Neural crest cell (in vitro differentiated cells): ENCODE measurements at regions not wholly inside any gene's neighbourhood (a gene's known extent, or its start where the extent isn't known, plus 50 kb on each side); places are given as distances from the start of the nearest gene placed in this dataset.
"Not testable (repeated sequence)": the region's sequence is repeated elsewhere in the genome, so short reads cannot be mapped to it uniquely, and the experiment has no call there.

Experiments
- DNase-seq: peaks from one replicate; pipeline ENCODE4 v3.0.0; 2021; ENCODE audit warnings: low read depth, mixed read lengths, low spot score
- H3K27ac Mint-ChIP-seq: one replicate; pipeline ENCODE4 v1.8.0; 2021; ENCODE audit warnings: mild to moderate bottlenecking, mixed read lengths; ENCODE audit not compliant: unreplicated experiment
- H3K27me3 Mint-ChIP-seq: 2 replicates; pipeline ENCODE4 v1.8.0; 2021; ENCODE audit warnings: low read depth, mild to moderate bottlenecking, mixed read lengths
- H3K36me3 Mint-ChIP-seq: 2 replicates; pipeline ENCODE4 v1.8.0; 2021; ENCODE audit warnings: low read depth, mild to moderate bottlenecking, mixed read lengths
- H3K4me1 Mint-ChIP-seq: 2 replicates; pipeline ENCODE4 v1.8.0; 2021; ENCODE audit warnings: mixed read lengths
- H3K4me3 Mint-ChIP-seq: one replicate; pipeline ENCODE4 v1.8.0; 2021; ENCODE audit warnings: mild to moderate bottlenecking, mixed read lengths
- H3K9me3 Mint-ChIP-seq: 2 replicates; pipeline ENCODE4 v1.8.0; 2021; ENCODE audit warnings: mixed read lengths
- CTCF ChIP-seq: fragments of 200-600 bp; sonication (generic); conservative IDR thresholded peaks from 2 replicates; pipeline ENCODE4 v1.5.0; 2021; ENCODE audit warnings: antibody characterized with exemption, mild to moderate bottlenecking

DNA sequence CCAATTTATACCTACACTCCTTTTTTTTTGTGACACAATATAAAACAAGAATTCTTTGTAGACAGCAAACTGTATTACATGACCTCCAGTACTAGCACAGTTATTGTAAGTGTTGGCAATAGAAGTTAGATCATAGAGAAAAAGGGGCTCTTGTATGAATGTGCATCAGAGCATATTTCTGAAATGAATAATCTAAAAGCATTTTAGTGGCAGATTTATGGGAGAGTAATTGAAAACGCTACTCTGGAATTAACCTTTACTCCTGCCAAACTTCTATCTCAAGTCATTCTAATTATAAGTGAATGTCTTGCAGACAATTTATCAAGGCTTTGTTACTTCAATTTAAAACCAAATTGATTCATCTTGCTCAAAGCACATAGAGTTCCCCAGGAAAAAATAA lies 968.1 kb downstream of the TAF11L14 start:
- no peak for TF ChIP-seq CTCF
- no peak for DNase-seq
- Mint-ChIP-seq H3K27ac (no peak overlapping the region), H3K36me3 (no peaks in the 10 kb centered on the region), H3K27me3 (no peaks in the 10 kb centered on the region), H3K4me3 (no peak overlapping the region), H3K4me1 (no peaks in the 10 kb centered on the region), H3K9me3 (peaks cover 6% of the 10 kb centered on the region)

- Mint-ChIP-seq H3K4me3 (no peak overlapping the region), H3K4me1 (no peaks in the 10 kb centered on the region), H3K27ac (no peak overlapping the region), H3K9me3 (peaks cover 4% of the 10 kb centered on the region), H3K27me3 (no peaks in the 10 kb centered on the region), H3K36me3 (no peaks in the 10 kb centered on the region)
- TF ChIP-seq CTCF: no peak
- DNase-seq: no peak
Measured at GRCh38 chr5:18605186-18605585, 970.9 kb downstream of the TAF11L14 start.

- Mint-ChIP-seq H3K27me3 (no peaks in the 10 kb centered on the region), H3K36me3 (no peaks in the 10 kb centered on the region), H3K9me3 (peaks cover 2% of the 10 kb centered on the region), H3K4me1 (no peaks in the 10 kb centered on the region), H3K27ac (no peak overlapping the region), H3K4me3 (no peak overlapping the region)
- DNase-seq: no peak
- no peak for TF ChIP-seq CTCF
Measured at GRCh38 chr5:18607570-18607969, 973.3 kb downstream of the TAF11L14 start.

- H3K4me1 Mint-ChIP-seq, H3K4me3 Mint-ChIP-seq, DNase-seq, H3K27me3 Mint-ChIP-seq, H3K27ac Mint-ChIP-seq, H3K36me3 Mint-ChIP-seq, H3K9me3 Mint-ChIP-seq: not testable (repeated sequence)
Measured at GRCh38 chr5:18617191-18617590, 982.9 kb downstream of the TAF11L14 start.

DNA sequence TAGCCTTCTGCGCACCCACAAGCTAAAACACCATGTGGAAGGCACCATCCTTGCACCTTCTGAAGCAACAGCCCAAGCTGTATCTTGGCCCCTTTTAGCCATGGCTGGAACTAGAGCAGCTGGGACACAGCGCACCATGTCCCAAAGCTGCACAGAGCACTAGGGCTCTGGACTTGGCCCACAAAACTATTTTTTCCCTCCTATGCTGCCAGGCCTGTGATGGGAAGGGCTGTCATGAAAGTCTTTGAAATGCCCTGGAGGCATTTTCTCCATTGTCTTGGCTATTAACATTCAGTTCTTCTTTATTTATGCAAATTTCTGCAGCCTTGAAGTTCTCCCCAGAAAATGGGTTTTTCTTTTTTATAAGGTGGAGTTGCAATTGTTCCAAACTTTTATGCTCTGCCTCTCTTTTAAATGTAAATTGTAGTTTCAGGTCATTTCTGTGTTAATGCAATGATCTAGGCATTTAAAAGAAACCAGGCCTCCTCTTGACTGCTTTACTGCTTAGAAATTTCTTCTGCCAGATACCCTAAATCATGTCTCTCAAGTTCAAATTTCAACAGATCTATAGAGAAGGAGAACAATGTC lies 996.3 kb downstream of the TAF11L14 start:
- H3K27ac Mint-ChIP-seq: no peak overlapping the region
- peaks cover 5% of the 10 kb centered on the region for H3K9me3 Mint-ChIP-seq
- H3K4me3 Mint-ChIP-seq: no peak overlapping the region
- H3K27me3 Mint-ChIP-seq: no peaks in the 10 kb centered on the region
- TF ChIP-seq CTCF: no peak
- no peak for DNase-seq
- no peaks in the 10 kb centered on the region for H3K36me3 Mint-ChIP-seq
- no peaks in the 10 kb centered on the region for H3K4me1 Mint-ChIP-seq

DNA sequence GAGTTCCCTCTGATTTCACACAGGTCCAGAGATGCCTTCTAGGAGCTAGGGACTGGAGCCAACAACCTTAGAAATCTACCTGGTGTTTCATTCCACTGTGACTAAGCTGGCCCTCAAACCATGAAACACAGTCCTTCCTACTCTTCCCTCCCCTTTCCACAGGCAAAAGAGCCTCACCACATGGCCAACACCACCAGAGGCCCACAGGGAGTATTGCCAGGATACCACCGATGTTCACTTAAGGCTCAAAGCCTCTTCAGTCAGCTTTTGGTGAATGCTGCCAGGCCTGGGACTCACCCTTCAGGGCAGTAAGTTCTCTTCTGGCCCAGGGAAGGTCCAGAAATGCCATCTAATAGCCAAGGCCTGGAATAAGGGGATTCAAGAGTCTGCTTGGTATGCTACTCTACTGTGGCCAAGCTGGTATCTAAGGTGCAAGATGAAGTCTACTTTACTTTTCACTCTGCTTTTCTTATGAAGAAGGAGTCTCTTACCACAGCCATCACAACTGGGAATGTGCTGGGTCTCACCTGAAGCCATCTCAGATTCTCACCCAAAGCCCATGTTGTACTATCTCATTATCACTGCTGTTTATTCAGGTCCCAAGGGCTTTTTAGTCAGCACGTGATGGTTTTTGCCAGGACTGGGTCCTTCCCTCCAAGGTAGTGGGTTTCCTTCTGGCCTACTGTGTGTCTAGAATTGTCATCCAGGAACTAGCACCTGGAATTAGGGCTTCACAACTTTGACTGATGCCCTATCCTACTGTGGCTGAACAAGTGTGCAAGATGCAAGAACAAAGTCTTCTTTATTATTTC lies 1018.4 kb downstream of the TAF11L14 start:
- no peak for TF ChIP-seq CTCF
- Mint-ChIP-seq H3K27ac (no peak overlapping the region), H3K4me3 (no peak overlapping the region), H3K36me3 (peaks cover 2% of the 10 kb centered on the region), H3K4me1 (no peaks in the 10 kb centered on the region), H3K9me3 (peaks cover 22% of the 10 kb centered on the region), H3K27me3 (no peaks in the 10 kb centered on the region)
- no peak for DNase-seq
